NT2/D1 (cell line): ENCODE measurements at regions not wholly inside any gene's neighbourhood (a gene's known extent, or its start where the extent isn't known, plus 50 kb on each side); places are given as distances from the start of the nearest gene placed in this dataset.

Experiments used
- YY1 ChIP-seq: IDR thresholded peaks from 2 replicates; pipeline ENCODE4 v1.6.1; 2011; ENCODE audit not compliant: insufficient read length, insufficient read depth
- ZNF274 ChIP-seq: IDR thresholded peaks from 2 replicates; pipeline ENCODE4 v1.6.1; 2011; ENCODE audit warnings: mild to moderate bottlenecking, low read depth, low read length

DNA sequence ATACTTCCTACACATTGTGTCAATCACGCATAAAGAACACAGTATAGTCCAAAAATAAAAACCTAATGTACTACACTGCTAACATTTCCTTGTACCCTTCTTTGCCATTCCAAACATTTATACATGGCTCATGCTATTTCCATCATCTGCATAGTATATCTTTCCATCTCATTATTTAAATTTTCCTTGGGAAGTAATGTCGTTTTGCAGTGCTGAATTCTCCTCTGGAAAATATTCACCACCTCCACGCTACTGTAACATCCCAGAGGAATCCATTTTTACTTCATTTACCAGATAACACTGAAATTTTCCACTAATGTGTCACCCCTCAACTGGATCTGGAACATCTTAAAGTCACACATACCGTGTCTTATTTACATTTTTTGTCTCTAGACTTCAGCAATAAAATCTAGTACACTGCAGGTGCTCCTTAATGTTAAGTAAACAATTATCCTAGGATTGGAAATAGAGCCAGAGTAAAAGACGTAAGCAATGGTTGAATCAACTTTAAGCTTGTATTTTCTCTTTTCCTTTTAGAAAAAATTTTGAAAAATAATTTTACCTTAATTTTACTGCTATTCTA, 881.0 kb downstream of the AMY1C start:
- TF ChIP-seq YY1 (no peak), ZNF274 (no peak)
